Astrocyte (in vitro differentiated cells and primary cell): ENCODE measurements at regions not wholly inside any gene's neighbourhood (a gene's known extent, or its start where the extent isn't known, plus 50 kb on each side); places are given as distances from the start of the nearest gene placed in this dataset.

Experiments
- DNase-seq: peaks from one replicate; pipeline ENCODE4 v3.0.0-alpha.2; 2010; ENCODE audit warnings: low read depth
- FAIRE-seq: peaks from 2 replicates; lab custom pipeline; 2011; peaks lifted over from hg19 to GRCh38; lab: Jason Lieb, UNC
- H2AFZ ChIP-seq: 2 replicates; pipeline ENCODE4 v1.6.0; 2012; ENCODE audit warnings: low read depth, low read length, inconsistent platforms
- H3K27ac ChIP-seq: 2 replicates; pipeline ENCODE4 v1.5.1; 2011; ENCODE audit warnings: low read depth, low read length, inconsistent platforms
- H3K27me3 ChIP-seq: 2 replicates; pipeline ENCODE4 v1.6.0; 2011; ENCODE audit warnings: low read length, inconsistent platforms; ENCODE audit not compliant: insufficient read depth
- H3K36me3 ChIP-seq: 2 replicates; pipeline ENCODE4 v1.5.1; 2011; ENCODE audit warnings: low read length, inconsistent platforms; ENCODE audit not compliant: insufficient read depth
- H3K4me1 ChIP-seq: 2 replicates; pipeline ENCODE4 v1.5.1; 2011; ENCODE audit warnings: low read length, inconsistent platforms; ENCODE audit not compliant: insufficient read depth
- H3K4me2 ChIP-seq: 2 replicates; pipeline ENCODE4 v1.6.0; 2012; ENCODE audit warnings: low read length, inconsistent platforms
- H3K4me3 ChIP-seq: 2 replicates; pipeline ENCODE4 v1.5.1; 2011; ENCODE audit warnings: low read depth, mild to moderate bottlenecking, low read length, inconsistent platforms; ENCODE audit not compliant: insufficient read depth
- H3K79me2 ChIP-seq: 2 replicates; pipeline ENCODE4 v1.6.0; 2012; ENCODE audit warnings: mild to moderate bottlenecking, low read length, inconsistent platforms; ENCODE audit not compliant: insufficient read depth
- H3K9ac ChIP-seq: 2 replicates; pipeline ENCODE4 v1.6.0; 2012; ENCODE audit warnings: mild to moderate bottlenecking, low read length, inconsistent platforms
- H3K9me3 ChIP-seq: 2 replicates; pipeline ENCODE4 v1.5.1; 2012; ENCODE audit warnings: low read depth, mild to moderate bottlenecking, low read length, inconsistent platforms; ENCODE audit not compliant: insufficient read depth
- H4K20me1 ChIP-seq: 2 replicates; pipeline ENCODE4 v1.6.0; 2012; ENCODE audit warnings: low read length, inconsistent platforms; ENCODE audit not compliant: insufficient read depth
- H3K27ac Mint-ChIP-seq: one replicate; pipeline ENCODE4 v1.8.0; 2021; ENCODE audit warnings: mild to moderate bottlenecking, mixed read lengths; ENCODE audit not compliant: unreplicated experiment
- H3K27me3 Mint-ChIP-seq: one replicate; pipeline ENCODE4 v1.8.0; 2021; ENCODE audit warnings: low read depth, mixed read lengths; ENCODE audit not compliant: unreplicated experiment
- H3K36me3 Mint-ChIP-seq: one replicate; pipeline ENCODE4 v1.8.0; 2021; ENCODE audit warnings: low read depth, mixed read lengths; ENCODE audit not compliant: unreplicated experiment
- H3K4me1 Mint-ChIP-seq: one replicate; pipeline ENCODE4 v1.8.0; 2021; ENCODE audit warnings: low read depth, mixed read lengths; ENCODE audit not compliant: unreplicated experiment
- H3K4me3 Mint-ChIP-seq: one replicate; pipeline ENCODE4 v1.8.0; 2021; ENCODE audit warnings: mild to moderate bottlenecking, moderate library complexity, mixed read lengths; ENCODE audit not compliant: unreplicated experiment
- H3K9me3 Mint-ChIP-seq: one replicate; pipeline ENCODE4 v1.8.0; 2021; ENCODE audit warnings: mild to moderate bottlenecking, mixed read lengths; ENCODE audit not compliant: unreplicated experiment
- CTCF ChIP-seq: IDR thresholded peaks from 2 replicates; pipeline ENCODE4 v1.5.1; 2011; ENCODE audit warnings: low read depth, mild to moderate bottlenecking, inconsistent platforms, low read length, moderate library complexity; ENCODE audit not compliant: insufficient read depth
- EZH2 ChIP-seq: IDR thresholded peaks from 2 replicates; pipeline ENCODE4 v1.6.1; 2012; ENCODE audit warnings: mild to moderate bottlenecking, low read length, inconsistent platforms; ENCODE audit not compliant: insufficient read depth

GRCh38 chr4:83846193-83846830 is 310.4 kb downstream of the GPAT3 start:
- no peaks in the 10 kb centered on the region for H3K9me3 ChIP-seq
- no peaks in the 10 kb centered on the region for H3K36me3 ChIP-seq
- H3K4me1 ChIP-seq: peaks cover 10% of the 10 kb centered on the region
- no peak overlapping the region for H3K27ac Mint-ChIP-seq
- no peak overlapping the region for H3K4me2 ChIP-seq
- no peaks in the 10 kb centered on the region for H3K27me3 Mint-ChIP-seq
- H3K9ac ChIP-seq: no peak overlapping the region
- no peak overlapping the region for H3K27ac ChIP-seq
- no peaks in the 10 kb centered on the region for H3K36me3 Mint-ChIP-seq
- H3K4me3 ChIP-seq: no peak overlapping the region
- no peak overlapping the region for H3K4me3 Mint-ChIP-seq
- TF ChIP-seq EZH2: no peak
- TF ChIP-seq CTCF: no peak
- DNase-seq (no peak), FAIRE-seq (no peak)
- H3K27me3 ChIP-seq: no peaks in the 10 kb centered on the region
- no peaks in the 10 kb centered on the region for H3K79me2 ChIP-seq
- H3K9me3 Mint-ChIP-seq: no peaks in the 10 kb centered on the region
- H2AFZ ChIP-seq: no peak overlapping the region
- H3K4me1 Mint-ChIP-seq: peaks cover 6% of the 10 kb centered on the region
- H4K20me1 ChIP-seq: no peaks in the 10 kb centered on the region

GRCh38 chr4:83839615-83840014 is 303.7 kb downstream of the GPAT3 start:
- Mint-ChIP-seq H3K4me1 (no peaks in the 10 kb centered on the region), H3K9me3 (no peaks in the 10 kb centered on the region), H3K27me3 (no peaks in the 10 kb centered on the region), H3K36me3 (no peaks in the 10 kb centered on the region), H3K27ac (no peak overlapping the region), H3K4me3 (no peak overlapping the region)
- H4K20me1 ChIP-seq: no peaks in the 10 kb centered on the region
- no peaks in the 10 kb centered on the region for H3K27me3 ChIP-seq
- no peak overlapping the region for H3K27ac ChIP-seq
- H2AFZ ChIP-seq: no peak overlapping the region
- FAIRE-seq: no peak
- no peaks in the 10 kb centered on the region for H3K79me2 ChIP-seq
- no peaks in the 10 kb centered on the region for H3K36me3 ChIP-seq
- no peaks in the 10 kb centered on the region for H3K4me1 ChIP-seq
- H3K4me3 ChIP-seq: no peak overlapping the region
- no peak for TF ChIP-seq EZH2
- TF ChIP-seq CTCF: no peak
- no peak overlapping the region for H3K9ac ChIP-seq
- H3K9me3 ChIP-seq: no peaks in the 10 kb centered on the region
- no peak for DNase-seq
- H3K4me2 ChIP-seq: no peak overlapping the region

GRCh38 chr4:83837614-83838308 is 301.9 kb downstream of the GPAT3 start:
- Mint-ChIP-seq H3K27me3 (no peaks in the 10 kb centered on the region), H3K27ac (no peak overlapping the region), H3K9me3 (no peaks in the 10 kb centered on the region), H3K4me3 (no peak overlapping the region), H3K36me3 (no peaks in the 10 kb centered on the region), H3K4me1 (no peaks in the 10 kb centered on the region)
- Histone ChIP-seq H3K36me3 (no peaks in the 10 kb centered on the region), H3K9ac (no peak overlapping the region), H3K4me1 (no peaks in the 10 kb centered on the region), H3K4me3 (no peak overlapping the region), H3K27me3 (no peaks in the 10 kb centered on the region), H4K20me1 (no peaks in the 10 kb centered on the region), H2AFZ (no peak overlapping the region), H3K4me2 (no peak overlapping the region), H3K9me3 (no peaks in the 10 kb centered on the region), H3K27ac (no peak overlapping the region), H3K79me2 (no peaks in the 10 kb centered on the region)
- TF ChIP-seq EZH2: no peak
- no peak for TF ChIP-seq CTCF
- no peak for DNase-seq
- FAIRE-seq: no peak
